ENCODE measurements at regions not wholly inside any gene's neighbourhood (a gene's known extent, or its start where the extent isn't known, plus 50 kb on each side); places are given as distances from the start of the nearest gene placed in this dataset.
A peak's percentile ranks its signal among the peaks of the same experiment; 100 is the strongest.

DNA sequence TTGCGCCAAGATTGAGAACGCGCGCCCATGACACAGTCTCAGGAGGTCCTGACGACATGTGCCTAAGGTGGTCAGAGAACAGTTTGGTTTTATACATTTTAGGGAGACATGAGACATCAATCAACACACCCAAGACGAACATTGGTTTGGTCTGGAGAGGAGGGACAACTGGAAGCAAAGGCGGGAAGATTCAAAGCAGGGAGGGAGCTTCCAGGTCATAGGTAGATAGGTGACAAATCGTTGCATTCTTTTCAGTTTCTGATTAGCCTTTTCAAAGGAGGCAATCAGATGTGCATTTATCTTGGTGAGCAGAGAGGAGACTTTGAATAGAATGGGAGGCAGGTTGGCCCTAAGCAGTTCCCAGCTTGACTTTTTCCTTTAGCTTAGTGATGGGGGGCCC, 828.4 kb upstream of the DPPA4 start:
- Histone ChIP-seq H3K4me3 (no peak overlapping the region), H3K27ac (no peak overlapping the region)
- DNase-seq (ENCODE audit: low spot score): no peak
- TF ChIP-seq, protein P1, sequence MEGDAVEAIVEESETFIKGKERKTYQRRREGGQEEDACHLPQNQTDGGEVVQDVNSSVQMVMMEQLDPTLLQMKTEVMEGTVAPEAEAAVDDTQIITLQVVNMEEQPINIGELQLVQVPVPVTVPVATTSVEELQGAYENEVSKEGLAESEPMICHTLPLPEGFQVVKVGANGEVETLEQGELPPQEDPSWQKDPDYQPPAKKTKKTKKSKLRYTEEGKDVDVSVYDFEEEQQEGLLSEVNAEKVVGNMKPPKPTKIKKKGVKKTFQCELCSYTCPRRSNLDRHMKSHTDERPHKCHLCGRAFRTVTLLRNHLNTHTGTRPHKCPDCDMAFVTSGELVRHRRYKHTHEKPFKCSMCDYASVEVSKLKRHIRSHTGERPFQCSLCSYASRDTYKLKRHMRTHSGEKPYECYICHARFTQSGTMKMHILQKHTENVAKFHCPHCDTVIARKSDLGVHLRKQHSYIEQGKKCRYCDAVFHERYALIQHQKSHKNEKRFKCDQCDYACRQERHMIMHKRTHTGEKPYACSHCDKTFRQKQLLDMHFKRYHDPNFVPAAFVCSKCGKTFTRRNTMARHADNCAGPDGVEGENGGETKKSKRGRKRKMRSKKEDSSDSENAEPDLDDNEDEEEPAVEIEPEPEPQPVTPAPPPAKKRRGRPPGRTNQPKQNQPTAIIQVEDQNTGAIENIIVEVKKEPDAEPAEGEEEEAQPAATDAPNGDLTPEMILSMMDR (IDR thresholded peaks at IDR 0.05): no peak

DNA sequence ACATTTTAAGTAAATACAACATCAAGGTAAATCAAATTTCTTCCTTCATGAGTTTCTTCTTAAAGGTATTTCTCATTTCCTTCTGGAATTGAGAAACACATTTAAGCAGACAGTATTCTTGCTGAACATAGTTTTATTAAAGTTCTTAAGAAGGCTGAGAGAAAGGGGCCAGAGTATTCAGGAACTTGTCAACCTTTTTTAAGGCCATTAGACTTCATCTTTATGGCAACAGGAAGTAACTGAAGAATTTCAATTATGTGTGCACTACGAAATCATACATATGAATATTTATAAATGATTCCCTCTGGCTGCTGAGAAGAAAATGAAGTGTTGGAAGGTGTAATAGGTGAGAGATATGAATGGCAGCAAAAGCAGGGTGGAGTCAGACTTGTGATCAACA, 829.4 kb upstream of the DPPA4 start:
- Histone ChIP-seq H3K4me3 (no peak overlapping the region), H3K27ac (no peak overlapping the region)
- TF ChIP-seq, protein P1 (IDR thresholded peaks at IDR 0.05): no peak
- no peak for DNase-seq (ENCODE audit: low spot score)

DNA sequence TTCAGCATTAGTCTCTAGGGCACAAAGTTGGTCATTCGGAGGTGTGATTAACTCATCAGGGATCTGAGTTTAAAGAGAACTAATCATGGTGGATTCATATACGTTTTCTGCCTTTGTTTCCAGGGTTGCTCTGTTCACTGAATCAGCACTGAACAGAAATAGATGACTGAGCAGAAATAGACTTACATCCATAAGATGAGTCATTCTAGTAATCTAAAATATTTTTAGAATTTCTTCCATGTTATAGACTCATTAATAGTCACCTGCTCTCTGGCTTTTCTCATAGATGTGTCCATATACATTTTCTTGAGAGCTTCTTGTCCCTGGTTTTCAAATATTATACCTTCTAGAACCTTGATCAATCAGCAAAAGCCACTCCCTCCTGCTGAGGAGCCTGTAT, 837.6 kb upstream of the DPPA4 start:
- DNase-seq (ENCODE audit: low spot score): no peak
- H3K4me3 ChIP-seq: no peak overlapping the region
- TF ChIP-seq, protein P1 (IDR thresholded peaks at IDR 0.05): no peak
- H3K27ac ChIP-seq: no peak overlapping the region

DNA sequence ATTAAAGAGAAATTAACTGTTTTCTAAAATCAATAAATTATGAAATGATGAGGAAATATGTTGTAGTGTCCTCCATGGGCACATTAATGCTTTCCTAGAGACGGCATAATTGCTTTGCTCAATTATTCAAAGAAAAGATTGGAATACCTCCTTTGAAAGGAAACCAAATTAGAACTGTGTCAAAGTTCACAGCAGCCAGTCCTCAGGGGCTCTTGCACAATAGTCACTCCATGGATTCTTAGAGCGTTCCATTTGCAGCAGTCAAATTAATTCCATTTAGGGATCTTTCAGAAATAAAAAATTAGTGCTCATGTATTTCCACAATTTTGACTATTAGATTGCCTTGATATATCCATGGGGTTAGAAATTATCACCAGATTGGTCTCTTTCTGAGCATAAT, 841.6 kb upstream of the DPPA4 start:
- Histone ChIP-seq H3K27ac (peak overlapping the region in 1 of 2 donors; percentile 15), H3K4me3 (no peak overlapping the region)
- no peak for DNase-seq (ENCODE audit: low spot score)
- TF ChIP-seq, protein P1 (IDR thresholded peaks at IDR 0.05): no peak

DNA sequence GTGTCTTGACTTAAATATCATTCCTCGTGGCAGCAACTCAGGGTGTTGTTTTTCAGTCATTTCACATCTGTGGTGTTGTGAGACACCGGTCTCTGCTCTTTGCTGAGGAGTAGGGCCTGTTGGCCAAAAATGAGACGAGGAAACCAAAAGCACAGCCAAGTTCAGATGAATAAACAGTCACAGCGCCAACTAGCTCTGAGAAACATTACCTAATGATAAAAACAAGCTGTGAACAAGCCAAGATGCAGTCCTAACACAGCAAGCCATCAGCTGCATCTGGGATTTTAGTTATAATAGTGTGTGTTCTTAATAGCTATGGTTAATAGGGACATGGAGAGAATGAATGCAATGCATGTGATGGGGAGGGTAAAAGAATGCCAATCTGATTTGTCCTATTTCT, 843.4 kb upstream of the DPPA4 start:
- DNase-seq (ENCODE audit: low spot score): no peak
- H3K27ac ChIP-seq: peak overlapping the region; percentile 51 to 75
- TF ChIP-seq, protein P1 (IDR thresholded peaks at IDR 0.05): no peak
- H3K4me3 ChIP-seq: peak overlapping the region; percentile 50

DNA sequence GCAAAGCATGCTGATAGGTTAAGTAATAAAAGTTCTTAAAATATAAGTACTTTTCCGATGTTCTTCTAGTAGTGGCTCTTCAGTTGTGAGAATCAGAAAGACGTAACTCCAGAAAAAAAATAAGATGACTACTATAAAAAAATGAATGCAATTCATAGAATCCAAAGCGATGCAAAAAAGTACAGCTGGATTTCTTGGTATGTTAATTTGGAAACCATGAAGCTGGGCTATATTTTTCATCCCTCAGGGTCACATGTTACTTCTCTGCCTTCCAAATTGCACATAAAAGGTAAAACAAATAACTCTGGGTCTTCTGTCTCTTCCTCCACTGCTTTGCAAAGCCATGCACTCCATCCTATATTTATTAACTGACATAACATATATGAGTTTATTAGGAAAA, 843.9 kb upstream of the DPPA4 start:
- Histone ChIP-seq H3K27ac (peak overlapping the region in 1 of 2 donors; percentile 75), H3K4me3 (peak overlapping the region; percentile 50)
- no peak for DNase-seq (ENCODE audit: low spot score)
- TF ChIP-seq, protein P1 (IDR thresholded peaks at IDR 0.05): no peak

DNA sequence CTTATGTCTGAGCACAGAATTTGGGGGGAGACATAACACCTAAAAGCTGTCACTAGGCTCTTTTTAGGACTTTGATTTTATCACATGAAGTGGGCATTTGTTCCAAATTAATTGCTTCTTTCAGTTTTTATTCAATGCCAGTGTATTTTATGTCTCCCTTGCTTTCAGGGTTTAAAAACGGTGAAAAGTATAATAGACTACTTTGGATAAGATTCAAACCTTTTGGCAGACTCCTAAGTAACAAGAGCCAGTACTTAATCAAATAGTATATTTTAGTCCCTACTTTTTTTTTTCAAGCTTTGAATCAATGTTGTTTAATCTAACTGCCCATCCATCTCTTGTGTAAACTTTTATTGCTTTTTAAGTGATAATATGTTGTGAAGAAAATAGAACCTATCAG, 847.2 kb upstream of the DPPA4 start:
- Histone ChIP-seq H3K4me3 (no peak overlapping the region), H3K27ac (no peak overlapping the region)
- DNase-seq (ENCODE audit: low spot score): no peak
- TF ChIP-seq, protein P1 (IDR thresholded peaks at IDR 0.05): no peak
